ENCODE measurements at regions not wholly inside any gene's neighbourhood (a gene's known extent, or its start where the extent isn't known, plus 50 kb on each side); places are given as distances from the start of the nearest gene placed in this dataset.
"Not testable (repeated sequence)": the region's sequence is repeated elsewhere in the genome, so short reads cannot be mapped to it uniquely, and the experiment has no call there.

DNA sequence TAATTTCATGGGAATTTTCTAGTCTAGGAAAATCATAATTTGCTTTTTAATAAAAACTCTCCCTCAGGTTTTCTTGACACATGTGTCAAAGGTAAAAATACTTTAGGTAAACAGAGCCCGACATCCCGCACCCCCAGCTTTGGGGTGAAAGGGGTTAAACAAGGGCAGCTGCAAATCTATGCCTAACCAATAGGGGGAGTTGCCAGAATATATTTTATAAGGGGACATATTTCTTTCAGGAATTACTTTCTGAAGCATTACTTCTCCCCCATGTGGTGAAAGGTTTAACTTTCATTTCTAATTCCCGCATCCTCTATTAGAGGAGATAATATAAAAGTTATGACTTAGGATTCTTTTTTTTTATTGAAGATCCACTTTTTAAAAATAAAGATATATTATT lies 53.9 kb upstream of the HEPH start:
- no peaks in the 10 kb centered on the region for H3K36me3 ChIP-seq (ENCODE audit: low read depth)
- ATAC-seq (peak; percentile 84), DNase-seq (peak in 1 of 3 donors; percentile 23)
- TF ChIP-seq, protein P1, sequence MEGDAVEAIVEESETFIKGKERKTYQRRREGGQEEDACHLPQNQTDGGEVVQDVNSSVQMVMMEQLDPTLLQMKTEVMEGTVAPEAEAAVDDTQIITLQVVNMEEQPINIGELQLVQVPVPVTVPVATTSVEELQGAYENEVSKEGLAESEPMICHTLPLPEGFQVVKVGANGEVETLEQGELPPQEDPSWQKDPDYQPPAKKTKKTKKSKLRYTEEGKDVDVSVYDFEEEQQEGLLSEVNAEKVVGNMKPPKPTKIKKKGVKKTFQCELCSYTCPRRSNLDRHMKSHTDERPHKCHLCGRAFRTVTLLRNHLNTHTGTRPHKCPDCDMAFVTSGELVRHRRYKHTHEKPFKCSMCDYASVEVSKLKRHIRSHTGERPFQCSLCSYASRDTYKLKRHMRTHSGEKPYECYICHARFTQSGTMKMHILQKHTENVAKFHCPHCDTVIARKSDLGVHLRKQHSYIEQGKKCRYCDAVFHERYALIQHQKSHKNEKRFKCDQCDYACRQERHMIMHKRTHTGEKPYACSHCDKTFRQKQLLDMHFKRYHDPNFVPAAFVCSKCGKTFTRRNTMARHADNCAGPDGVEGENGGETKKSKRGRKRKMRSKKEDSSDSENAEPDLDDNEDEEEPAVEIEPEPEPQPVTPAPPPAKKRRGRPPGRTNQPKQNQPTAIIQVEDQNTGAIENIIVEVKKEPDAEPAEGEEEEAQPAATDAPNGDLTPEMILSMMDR (IDR thresholded peaks at IDR 0.05) = peak; percentile 31
- H3K9me3 ChIP-seq = no peaks in the 10 kb centered on the region
- intact Hi-C loops (cut with DNase I, micrococcal nuclease) = no loop called here
- H3K4me3 ChIP-seq = no peak overlapping the region
- no peaks in the 10 kb centered on the region for H3K4me1 ChIP-seq (ENCODE audit: low read depth)

DNA sequence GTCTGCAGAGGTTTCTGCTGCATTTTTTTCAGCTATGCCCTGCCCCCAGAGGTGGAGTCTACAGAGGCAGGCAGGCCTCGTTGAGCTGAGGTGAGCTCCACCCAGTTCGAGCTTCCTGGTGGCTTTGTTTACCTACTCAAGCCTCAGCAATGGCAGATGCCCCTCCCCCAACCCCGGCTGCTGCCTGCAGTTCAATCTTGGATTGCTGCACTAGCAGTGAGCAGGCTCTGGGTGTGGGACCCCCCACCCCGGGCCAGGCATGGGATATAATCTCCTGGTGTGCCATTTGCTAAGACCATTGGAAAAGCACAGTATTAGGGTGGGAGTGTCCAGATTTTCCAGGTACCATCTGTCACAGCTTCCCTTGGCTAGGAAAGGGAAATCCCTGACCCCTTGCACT lies 56.2 kb upstream of the HEPH start:
- H3K9me3 ChIP-seq; ATAC-seq; H3K4me1 ChIP-seq (ENCODE audit: low read depth); intact Hi-C loops (cut with DNase I, micrococcal nuclease); H3K36me3 ChIP-seq (ENCODE audit: low read depth); H3K4me3 ChIP-seq: not testable (repeated sequence)
- DNase-seq = peak in 2 of 3 donors; percentile 5 to 22

DNA sequence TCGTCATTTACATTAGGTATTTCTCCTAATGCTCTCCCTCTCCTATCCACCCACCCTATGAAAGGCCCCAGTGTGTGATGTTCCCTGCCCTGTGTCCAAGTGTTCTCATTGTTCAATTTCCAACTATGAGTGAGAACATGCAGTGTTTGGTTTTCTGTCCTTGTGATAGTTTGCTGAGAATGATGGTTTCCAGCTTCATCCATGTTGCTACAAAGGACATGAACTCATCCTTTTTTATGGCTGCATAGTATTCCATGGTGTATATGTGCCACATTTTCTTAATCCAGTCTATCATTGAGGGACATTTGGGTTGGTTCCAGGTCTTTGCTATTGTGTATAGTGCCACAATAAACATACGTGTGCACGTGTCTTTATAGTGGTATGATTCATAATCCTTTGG lies 61.6 kb upstream of the HEPH start:
- H3K9me3 ChIP-seq; H3K4me1 ChIP-seq (ENCODE audit: low read depth); intact Hi-C loops (cut with DNase I, micrococcal nuclease); H3K36me3 ChIP-seq (ENCODE audit: low read depth); DNase-seq; ATAC-seq; H3K4me3 ChIP-seq: not testable (repeated sequence)

DNA sequence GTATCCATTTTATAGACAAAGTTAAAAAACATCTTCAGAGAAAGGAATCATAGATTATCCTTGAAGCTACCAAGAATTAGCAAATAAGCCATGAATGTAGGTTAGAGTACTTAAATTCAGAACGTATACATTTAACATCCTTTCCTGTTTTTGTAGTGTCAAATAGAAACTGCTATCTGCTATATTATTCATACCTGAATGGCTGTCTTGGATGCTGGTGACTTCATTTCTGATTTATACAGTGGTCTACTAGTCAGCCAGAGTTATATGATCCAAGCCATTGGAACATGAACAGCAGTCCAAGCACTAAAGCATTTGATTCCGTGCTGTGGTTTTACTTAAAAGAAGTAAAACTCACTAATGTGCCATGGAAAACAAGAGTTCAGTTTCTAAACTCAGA lies 58.3 kb upstream of the VSIG4 start:
- Histone ChIP-seq H3K4me1 (ENCODE audit: low read depth) (no peaks in the 10 kb centered on the region), H3K4me3 (no peak overlapping the region), H3K36me3 (ENCODE audit: low read depth) (no peaks in the 10 kb centered on the region), H3K9me3 (no peaks in the 10 kb centered on the region)
- DNase-seq = no peak
- ATAC-seq = no peak
- intact Hi-C loops (cut with DNase I, micrococcal nuclease) = no loop called here
- TF ChIP-seq, protein P1 (IDR thresholded peaks at IDR 0.05) = no peak

DNA sequence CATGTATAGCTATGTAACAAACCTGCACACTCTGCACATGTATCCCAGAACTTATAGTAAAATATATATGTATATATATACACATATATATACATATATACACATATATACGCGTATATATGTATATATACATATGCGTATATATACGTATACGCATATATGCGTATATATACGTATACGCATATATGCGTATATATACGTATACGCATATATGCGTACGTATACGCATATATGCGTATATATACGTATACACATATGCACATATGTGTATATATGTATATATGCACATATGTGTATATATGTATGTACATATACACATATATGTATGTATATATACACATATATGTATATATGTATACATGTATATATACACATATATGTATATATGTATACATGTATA lies 57.1 kb upstream of the VSIG4 start:
- DNase-seq; H3K36me3 ChIP-seq (ENCODE audit: low read depth); H3K4me1 ChIP-seq (ENCODE audit: low read depth); ATAC-seq; intact Hi-C loops (cut with DNase I, micrococcal nuclease); H3K9me3 ChIP-seq; H3K4me3 ChIP-seq: not testable (repeated sequence)

DNA sequence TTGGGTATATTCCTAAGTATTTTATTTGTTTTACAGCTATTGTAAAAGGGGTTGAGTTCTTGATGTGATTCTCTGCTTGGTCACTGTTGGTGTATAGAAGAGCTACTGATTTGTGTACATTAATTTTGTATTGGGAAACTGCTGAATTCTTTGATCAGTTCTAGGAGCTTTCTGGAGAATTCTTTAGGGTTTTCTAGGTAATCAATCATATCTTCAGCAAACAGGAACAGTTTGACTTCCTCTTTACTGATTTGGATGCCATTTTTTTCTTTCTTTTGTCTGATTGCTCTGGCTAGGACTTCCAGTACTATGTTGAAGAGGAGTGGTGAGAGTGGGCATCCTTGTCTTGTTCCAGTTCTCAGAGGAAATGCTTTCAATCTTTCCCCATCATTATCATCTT lies 50.1 kb upstream of the VSIG4 start:
- ATAC-seq; H3K36me3 ChIP-seq (ENCODE audit: low read depth); H3K4me3 ChIP-seq; H3K9me3 ChIP-seq; H3K4me1 ChIP-seq (ENCODE audit: low read depth); intact Hi-C loops (cut with DNase I, micrococcal nuclease); DNase-seq: not testable (repeated sequence)
